Colonic mucosa (tissue), 4 donors: ENCODE measurements at regions not wholly inside any gene's neighbourhood (a gene's known extent, or its start where the extent isn't known, plus 50 kb on each side); places are given as distances from the start of the nearest gene placed in this dataset.

Source experiments
- DNase-seq: peaks from one replicate; pipeline ENCODE4 v3.0.0-alpha.2; 2020
- H3K27ac ChIP-seq: fragments of 200-600 bp; one replicate; pipeline ENCODE4 v1.8.0; 2021
- H3K27me3 ChIP-seq: fragments of 200-600 bp; one replicate; pipeline ENCODE4 v1.8.0; 2021
- H3K36me3 ChIP-seq: fragments of 200-600 bp; one replicate; pipeline ENCODE4 v1.8.0; 2021
- H3K4me1 ChIP-seq: fragments of 200-600 bp; one replicate; pipeline ENCODE4 v1.8.0; 2021; ENCODE audit warnings: mild to moderate bottlenecking
- H3K4me3 ChIP-seq: fragments of 200-600 bp; one replicate; pipeline ENCODE4 v1.8.0; 2021
- H3K9ac ChIP-seq, 2 donors: one replicate each; pipeline ENCODE4 v1.7.0; 2013; ENCODE audit warnings: control low read depth in 2 of 2, low read depth in 2 of 2, low read length in 2 of 2
- H3K9me3 ChIP-seq: fragments of 200-600 bp; one replicate; pipeline ENCODE4 v1.8.0; 2021
- intact Hi-C: fragments of 100-400 bp; cut with DNase I; formaldehyde crosslinking; loops from one replicate; pipeline ENCODE4 v1.14.1; 2022
- TF ChIP-seq, protein P1 (sequence below): fragments of 200-600 bp; IDR thresholded peaks from one replicate; pipeline ENCODE4 v1.8.0; 2022; ENCODE audit warnings: antibody characterized with exemption, mild to moderate bottlenecking
- donor health status: healthy.
- donor health status: DM: no; HTN: no; CAD: no.
- donor health status: DM: no; HTN: no; CAD: no.

DNA sequence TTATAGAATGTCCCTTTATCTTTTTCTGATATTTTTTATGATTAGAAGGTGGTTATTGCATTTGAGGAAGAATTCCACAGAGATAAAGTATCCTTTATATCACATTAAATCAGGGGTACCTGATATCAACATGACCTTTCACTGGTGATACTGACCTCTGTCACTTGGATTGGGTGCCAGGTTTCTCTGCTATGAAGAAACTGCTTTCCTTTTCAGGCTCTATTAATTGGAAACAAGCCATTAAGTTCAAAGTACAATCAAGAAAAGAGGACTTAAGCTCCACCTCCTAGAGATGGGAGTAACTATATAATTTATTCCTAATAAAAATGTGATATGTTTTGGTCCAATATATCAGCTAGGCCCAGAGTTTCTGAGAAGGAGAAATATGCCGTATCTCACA lies 514.6 kb upstream of the TYRP1 start:
- intact Hi-C loops, result no loop called here
- no peak overlapping the region for H3K4me3 ChIP-seq
- no peaks in the 10 kb centered on the region for H3K27me3 ChIP-seq
- H3K4me1 ChIP-seq, result no peaks in the 10 kb centered on the region
- no peaks in the 10 kb centered on the region for H3K36me3 ChIP-seq
- DNase-seq, result no peak
- no peak overlapping the region for H3K9ac ChIP-seq
- TF ChIP-seq, protein P1, sequence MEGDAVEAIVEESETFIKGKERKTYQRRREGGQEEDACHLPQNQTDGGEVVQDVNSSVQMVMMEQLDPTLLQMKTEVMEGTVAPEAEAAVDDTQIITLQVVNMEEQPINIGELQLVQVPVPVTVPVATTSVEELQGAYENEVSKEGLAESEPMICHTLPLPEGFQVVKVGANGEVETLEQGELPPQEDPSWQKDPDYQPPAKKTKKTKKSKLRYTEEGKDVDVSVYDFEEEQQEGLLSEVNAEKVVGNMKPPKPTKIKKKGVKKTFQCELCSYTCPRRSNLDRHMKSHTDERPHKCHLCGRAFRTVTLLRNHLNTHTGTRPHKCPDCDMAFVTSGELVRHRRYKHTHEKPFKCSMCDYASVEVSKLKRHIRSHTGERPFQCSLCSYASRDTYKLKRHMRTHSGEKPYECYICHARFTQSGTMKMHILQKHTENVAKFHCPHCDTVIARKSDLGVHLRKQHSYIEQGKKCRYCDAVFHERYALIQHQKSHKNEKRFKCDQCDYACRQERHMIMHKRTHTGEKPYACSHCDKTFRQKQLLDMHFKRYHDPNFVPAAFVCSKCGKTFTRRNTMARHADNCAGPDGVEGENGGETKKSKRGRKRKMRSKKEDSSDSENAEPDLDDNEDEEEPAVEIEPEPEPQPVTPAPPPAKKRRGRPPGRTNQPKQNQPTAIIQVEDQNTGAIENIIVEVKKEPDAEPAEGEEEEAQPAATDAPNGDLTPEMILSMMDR, result no peak
- H3K9me3 ChIP-seq, result no peaks in the 10 kb centered on the region
- no peak overlapping the region for H3K27ac ChIP-seq

DNA sequence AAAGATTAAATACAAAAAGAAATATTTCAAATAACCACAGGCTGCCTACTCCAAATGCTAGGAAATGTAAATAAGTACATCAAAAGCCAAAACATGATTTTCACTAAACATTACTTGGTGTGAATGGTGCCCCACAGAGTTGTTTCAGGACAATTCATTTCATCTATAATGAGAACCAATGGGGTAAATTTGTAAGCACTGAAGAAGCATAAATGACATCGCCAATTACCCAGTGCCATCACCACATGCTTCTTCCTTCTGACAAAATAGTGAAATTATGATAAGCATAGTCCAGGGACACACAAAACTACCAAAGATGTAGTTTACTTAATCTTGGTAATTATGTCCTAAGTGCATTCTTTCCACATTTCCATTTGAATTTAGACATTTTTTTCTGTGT lies 510.4 kb upstream of the TYRP1 start:
- no peaks in the 10 kb centered on the region for H3K4me1 ChIP-seq
- no peaks in the 10 kb centered on the region for H3K36me3 ChIP-seq
- TF ChIP-seq, protein P1, result no peak
- no peak for DNase-seq
- H3K4me3 ChIP-seq, result no peak overlapping the region
- no peak overlapping the region for H3K27ac ChIP-seq
- no peaks in the 10 kb centered on the region for H3K27me3 ChIP-seq
- no peaks in the 10 kb centered on the region for H3K9me3 ChIP-seq
- intact Hi-C loops, result no loop called here
- H3K9ac ChIP-seq, result no peak overlapping the region

DNA sequence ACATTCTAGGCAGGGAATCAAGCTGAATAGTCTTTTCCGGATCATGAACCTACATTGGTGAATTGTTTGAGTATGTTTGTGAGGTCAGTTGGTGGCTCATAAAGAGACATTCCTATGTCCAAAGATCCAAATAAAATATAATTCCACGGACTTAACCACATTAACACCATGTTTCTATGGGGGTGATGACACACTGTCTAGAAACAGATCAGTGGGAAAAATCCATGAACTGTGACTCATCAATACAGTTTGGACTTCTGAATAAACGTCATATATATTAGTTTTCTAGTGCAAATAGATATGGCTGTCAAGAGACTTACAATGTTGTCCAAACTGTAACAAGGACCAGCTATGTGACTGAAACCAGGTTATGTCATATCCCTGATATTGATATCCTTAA lies 509.9 kb upstream of the TYRP1 start:
- intact Hi-C loops, result no loop called here
- Histone ChIP-seq H3K4me1 (no peaks in the 10 kb centered on the region), H3K9ac (no peak overlapping the region), H3K36me3 (no peaks in the 10 kb centered on the region), H3K27me3 (no peaks in the 10 kb centered on the region), H3K9me3 (no peaks in the 10 kb centered on the region), H3K4me3 (no peak overlapping the region), H3K27ac (no peak overlapping the region)
- TF ChIP-seq, protein P1, result no peak
- no peak for DNase-seq

DNA sequence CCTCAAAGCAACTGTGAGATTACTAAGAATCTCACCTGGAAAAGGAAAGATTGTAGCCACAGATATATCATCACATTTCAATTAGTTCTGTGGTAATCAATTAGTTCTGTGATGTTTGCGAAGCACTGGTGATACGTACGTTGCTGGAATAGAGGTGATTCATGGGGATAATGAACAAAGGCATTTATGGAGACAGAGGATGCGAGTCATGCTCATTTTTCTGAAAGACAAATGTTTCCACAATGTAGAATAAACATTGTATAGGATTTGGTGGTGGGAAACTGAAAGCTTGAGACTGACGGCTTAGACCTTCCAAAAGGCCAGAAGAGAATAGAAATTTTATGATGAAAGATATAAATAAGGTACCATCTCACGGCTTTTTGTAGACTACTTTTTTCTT lies 507.3 kb upstream of the TYRP1 start:
- TF ChIP-seq, protein P1, result no peak
- H3K27ac ChIP-seq, result no peak overlapping the region
- DNase-seq, result no peak
- H3K27me3 ChIP-seq, result no peaks in the 10 kb centered on the region
- H3K4me1 ChIP-seq, result no peaks in the 10 kb centered on the region
- intact Hi-C loops, result no loop called here
- H3K4me3 ChIP-seq, result no peak overlapping the region
- H3K9ac ChIP-seq, result no peak overlapping the region
- H3K36me3 ChIP-seq, result no peaks in the 10 kb centered on the region
- H3K9me3 ChIP-seq, result no peaks in the 10 kb centered on the region

DNA sequence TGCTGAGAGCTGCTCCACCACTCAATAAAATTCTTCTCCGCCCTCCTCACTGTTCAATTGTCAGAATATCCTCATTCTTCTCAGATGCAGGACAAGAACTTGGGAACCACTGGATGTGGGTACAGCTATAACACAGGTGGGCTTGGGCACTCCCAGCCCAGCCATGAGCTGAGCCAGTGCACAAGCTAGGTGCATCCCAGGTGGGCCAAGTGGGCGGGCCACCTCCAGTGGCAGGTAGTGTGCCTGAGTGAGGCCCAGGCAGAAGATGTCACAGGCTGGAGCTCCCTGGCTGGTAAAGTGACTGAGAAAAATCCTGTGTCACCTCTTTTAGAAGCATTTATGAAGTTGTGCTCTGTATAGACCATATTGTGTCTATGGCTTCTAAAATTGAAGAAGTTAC lies 501.6 kb upstream of the TYRP1 start:
- Histone ChIP-seq H3K4me3 (no peak overlapping the region), H3K27me3 (no peaks in the 10 kb centered on the region), H3K9ac (no peak overlapping the region), H3K4me1 (no peaks in the 10 kb centered on the region), H3K36me3 (no peaks in the 10 kb centered on the region), H3K27ac (no peak overlapping the region), H3K9me3 (no peaks in the 10 kb centered on the region)
- intact Hi-C loops, result no loop called here
- DNase-seq, result no peak
- TF ChIP-seq, protein P1, result no peak

DNA sequence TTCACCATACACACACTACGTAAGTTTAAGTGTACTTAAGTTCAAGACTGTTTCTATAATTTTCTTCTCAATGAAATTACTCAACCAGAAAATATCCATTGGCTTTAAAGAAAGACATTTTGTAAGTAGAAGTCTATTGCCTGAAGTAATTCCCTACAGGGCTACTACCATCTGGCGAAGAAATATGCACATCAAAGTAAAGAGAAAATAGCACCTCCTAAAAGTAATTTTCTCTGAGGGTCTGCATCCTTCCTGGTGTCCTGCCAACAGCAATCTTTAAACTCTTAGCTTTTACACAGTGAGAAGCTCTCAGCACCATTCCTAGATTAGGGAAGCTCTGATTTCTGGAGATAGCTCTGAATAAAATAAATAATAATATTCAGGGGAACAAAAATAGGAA lies 498.5 kb upstream of the TYRP1 start:
- Histone ChIP-seq H3K27ac (no peak overlapping the region), H3K27me3 (no peaks in the 10 kb centered on the region), H3K9me3 (no peaks in the 10 kb centered on the region), H3K4me1 (no peaks in the 10 kb centered on the region), H3K9ac (no peak overlapping the region), H3K36me3 (no peaks in the 10 kb centered on the region), H3K4me3 (no peak overlapping the region)
- DNase-seq, result no peak
- TF ChIP-seq, protein P1, result no peak
- intact Hi-C loops, result no loop called here
